ENCODE measurements at regions not wholly inside any gene's neighbourhood (a gene's known extent, or its start where the extent isn't known, plus 50 kb on each side); places are given as distances from the start of the nearest gene placed in this dataset.

DNA sequence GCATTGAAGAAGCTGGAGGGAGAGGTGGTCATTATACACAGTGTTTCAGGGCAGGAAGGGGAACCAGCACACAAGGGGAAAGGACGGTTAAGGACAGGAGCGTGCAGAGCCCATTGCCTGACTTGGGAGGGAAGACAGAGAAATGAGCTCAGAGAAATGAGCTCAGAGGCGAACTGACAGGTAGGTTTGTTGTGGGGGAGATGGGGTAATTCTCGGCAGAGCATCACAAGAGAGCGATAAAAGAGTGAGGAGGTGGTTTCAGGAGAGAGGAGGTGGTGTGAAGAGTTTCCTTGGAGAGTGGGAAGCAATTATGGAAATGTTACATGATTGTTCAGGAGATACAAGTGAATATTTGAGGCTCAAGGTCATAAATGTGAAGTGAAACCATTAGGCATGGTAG lies 61.0 kb downstream of the MRGPRX1 start:
- DNase-seq (ENCODE audit: low read depth), result no peak

GRCh38 chr11:18865951-18866350 lies 73.3 kb downstream of the MRGPRX1 start:
- DNase-seq (ENCODE audit: low read depth), result no peak

DNA sequence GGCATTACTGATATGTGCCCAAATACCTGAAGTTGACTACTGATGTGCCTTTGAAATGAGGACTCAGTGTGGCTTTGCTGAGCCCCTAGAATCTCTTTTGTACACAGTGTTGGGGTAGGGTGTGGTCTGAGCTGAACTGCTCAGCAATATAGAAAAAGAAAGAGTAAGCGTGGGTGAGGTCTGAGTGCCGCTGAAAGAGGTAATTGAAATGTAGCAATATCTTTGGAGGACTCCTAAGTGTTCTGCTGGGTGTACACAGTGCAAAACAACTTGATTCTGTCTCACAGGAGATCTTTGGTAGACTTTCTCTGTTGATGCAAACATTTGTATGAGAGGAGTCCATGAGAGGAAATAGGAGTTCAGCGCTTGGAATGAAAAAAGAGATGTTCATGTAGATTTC lies 73.7 kb upstream of the PTPN5 start:
- no peak for DNase-seq (ENCODE audit: low read depth)

GRCh38 chr11:18853086-18853720 lies 61.6 kb upstream of the PTPN5 start:
- peak; percentile 14 for DNase-seq (ENCODE audit: low read depth)

- DNase-seq (ENCODE audit: low read depth), result no peak
These were observed 57.8 kb upstream of the PTPN5 start for GRCh38 chr11:18849406-18849805.

- DNase-seq (ENCODE audit: low read depth), result peak; percentile 31
These were observed 53.3 kb upstream of the PTPN5 start for GRCh38 chr11:18844753-18845367.
